GM13977 (cell line): ENCODE measurements at regions not wholly inside any gene's neighbourhood (a gene's known extent, or its start where the extent isn't known, plus 50 kb on each side); places are given as distances from the start of the nearest gene placed in this dataset.

Source experiments
- DNase-seq: peaks from one replicate; pipeline ENCODE4 v3.0.0; 2012; ENCODE audit warnings: low spot score
- CTCF ChIP-seq: IDR thresholded peaks from 2 replicates; pipeline ENCODE4 v1.5.1; 2012; ENCODE audit warnings: mild to moderate bottlenecking, control low read depth; ENCODE audit not compliant: insufficient read depth; ENCODE audit errors: extremely low read depth, missing control alignments
- in situ Hi-C: fragments of 300-500 bp; cut with MboI; formaldehyde crosslinking; loops from one replicate; pipeline ENCODE4 v1.12.0; 2022; ENCODE audit warnings: low sequenced_read_pairs, low pct_unique_long_range_greater_than_20kb, mixed read lengths, inconsistent platforms; ENCODE audit not compliant: unreplicated experiment

GRCh38 chr5:141785135-141785534 lies 93.1 kb downstream of the PCDH1 start:
- in situ Hi-C loops = no loop called here
- no peak for TF ChIP-seq CTCF
- DNase-seq = no peak

- DNase-seq = no peak
- in situ Hi-C loops = no loop called here
- no peak for TF ChIP-seq CTCF
These were observed 93.7 kb downstream of the PCDH1 start for GRCh38 chr5:141784529-141784928.

GRCh38 chr5:141783947-141784296 lies 94.3 kb downstream of the PCDH1 start:
- in situ Hi-C loops = no loop called here

GRCh38 chr5:141783005-141783946 lies 94.9 kb downstream of the PCDH1 start:
- no peak for TF ChIP-seq CTCF
- DNase-seq = no peak
- in situ Hi-C loops = no loop called here

More at GRCh38 chr5:141783947-141784296, 94.3 kb downstream of the PCDH1 start:
- no peak for DNase-seq
- TF ChIP-seq CTCF = no peak

- in situ Hi-C loops = no loop called here
- no peak for TF ChIP-seq CTCF
- DNase-seq = no peak
These were observed 96.3 kb downstream of the PCDH1 start for GRCh38 chr5:141781910-141782309.

- DNase-seq = no peak
- in situ Hi-C loops = no loop called here
- TF ChIP-seq CTCF = no peak
These were observed 97.0 kb downstream of the PCDH1 start for GRCh38 chr5:141780952-141781781.
